GM18861 (cell line): ENCODE measurements at regions not wholly inside any gene's neighbourhood (a gene's known extent, or its start where the extent isn't known, plus 50 kb on each side); places are given as distances from the start of the nearest gene placed in this dataset.
"Not testable (repeated sequence)": the region's sequence is repeated elsewhere in the genome, so short reads cannot be mapped to it uniquely, and the experiment has no call there.

Source experiments
- ATAC-seq: cut with Tn5 transposase; IDR thresholded peaks from one replicate; pipeline ENCODE4 v1.9.1; 2021; ENCODE audit not compliant: unreplicated experiment

GRCh38 chr5:21613971-21614488 lies 1239.1 kb downstream of the CDH12 start:
- ATAC-seq, result no peak

- no peak for ATAC-seq
Measured at GRCh38 chr5:21603796-21604195, 1249.3 kb downstream of the CDH12 start.

- no peak for ATAC-seq
Measured at GRCh38 chr5:21594566-21594965, 1258.6 kb downstream of the CDH12 start.

GRCh38 chr5:21593261-21593660 lies 1259.9 kb downstream of the CDH12 start:
- ATAC-seq, result no peak

GRCh38 chr5:21581508-21581907 lies 1271.6 kb downstream of the CDH12 start:
- no peak for ATAC-seq

GRCh38 chr5:21574961-21575360 lies 1278.2 kb downstream of the CDH12 start:
- ATAC-seq, result no peak

GRCh38 chr5:21574438-21574837 lies 1278.7 kb downstream of the CDH12 start:
- no peak for ATAC-seq

- ATAC-seq, result no peak
Measured at GRCh38 chr5:21573416-21574314, 1279.5 kb downstream of the CDH12 start.

- not testable (repeated sequence) for ATAC-seq
Measured at GRCh38 chr5:21571196-21571595, 1281.9 kb downstream of the CDH12 start.

GRCh38 chr5:21559109-21559508 lies 1294.0 kb downstream of the CDH12 start:
- ATAC-seq, result not testable (repeated sequence)

- ATAC-seq, result not testable (repeated sequence)
Measured at GRCh38 chr5:21552263-21552662, 1300.9 kb downstream of the CDH12 start.

GRCh38 chr5:21550916-21551315 lies 1302.2 kb downstream of the CDH12 start:
- ATAC-seq, result not testable (repeated sequence)

GRCh38 chr5:21547656-21548055 lies 1305.5 kb downstream of the CDH12 start:
- ATAC-seq, result not testable (repeated sequence)

- ATAC-seq, result not testable (repeated sequence)
Measured at GRCh38 chr5:21535114-21535513, 1318.0 kb downstream of the CDH12 start.

- not testable (repeated sequence) for ATAC-seq
Measured at GRCh38 chr5:21521157-21521556, 1332.0 kb downstream of the CDH12 start.

GRCh38 chr5:21496926-21497325 lies 1356.2 kb downstream of the CDH12 start:
- ATAC-seq, result not testable (repeated sequence)

GRCh38 chr5:21496056-21496455 lies 1357.1 kb downstream of the CDH12 start:
- not testable (repeated sequence) for ATAC-seq

GRCh38 chr5:21495235-21495634 lies 1357.9 kb downstream of the CDH12 start:
- not testable (repeated sequence) for ATAC-seq

GRCh38 chr5:21494033-21494432 lies 1359.1 kb downstream of the CDH12 start:
- ATAC-seq, result not testable (repeated sequence)

- ATAC-seq, result not testable (repeated sequence)
Measured at GRCh38 chr5:21491182-21491581, 1362.0 kb downstream of the CDH12 start.

GRCh38 chr5:21488828-21489227 lies 1364.3 kb downstream of the CDH12 start:
- not testable (repeated sequence) for ATAC-seq

GRCh38 chr5:21485458-21486000 lies 1367.6 kb downstream of the CDH12 start:
- not testable (repeated sequence) for ATAC-seq
